ENCODE measurements at regions not wholly inside any gene's neighbourhood (a gene's known extent, or its start where the extent isn't known, plus 50 kb on each side); places are given as distances from the start of the nearest gene placed in this dataset.

- TF ChIP-seq CTCF (IDR thresholded peaks at IDR 0.05), result no peak
- TF ChIP-seq POLR2A (IDR thresholded peaks at IDR 0.05), result no peak
These were observed 134.9 kb upstream of the RAD23B start for GRCh38 chr9:107148216-107148615.

Measured in thyroid gland (tissue), 4 donors.